Activated B cell treated with CpG ODN at 0.5 μM for 24 hours (primary cell): ENCODE measurements at regions not wholly inside any gene's neighbourhood (a gene's known extent, or its start where the extent isn't known, plus 50 kb on each side); places are given as distances from the start of the nearest gene placed in this dataset.
"Not testable (repeated sequence)": the region's sequence is repeated elsewhere in the genome, so short reads cannot be mapped to it uniquely, and the experiment has no call there.

Source experiments
- ATAC-seq: fragments of 200-7000 bp; cut with Tn5 transposase; one replicate; pipeline ENCODE4 v1.10.0; 2021; ENCODE audit warnings: low read depth, mild to moderate bottlenecking, moderate library complexity
- CTCF ChIA-PET: fragments of 350-600 bp; sonication (Branson Sonifier 250); formaldehyde crosslinking; loops from one replicate; lab custom pipeline; 2021; ENCODE audit warnings: antibody characterized with exemption; lab: Charles Lee
- POLR2A ChIA-PET: fragments of 350-600 bp; sonication (Branson Sonifier 250); formaldehyde crosslinking; loops from one replicate; lab custom pipeline; 2021; ENCODE audit warnings: antibody characterized with exemption; lab: Charles Lee
- DNase-seq: peaks from one replicate; pipeline ENCODE4 v3.0.0; 2022
- H3K27ac Mint-ChIP-seq: one replicate; pipeline ENCODE4 v1.8.0; 2020; ENCODE audit warnings: mixed read lengths
- H3K27me3 Mint-ChIP-seq: one replicate; pipeline ENCODE4 v1.8.0; 2021; ENCODE audit warnings: mixed read lengths
- H3K36me3 Mint-ChIP-seq: one replicate; pipeline ENCODE4 v1.8.0; 2021; ENCODE audit warnings: low read depth, mixed read lengths
- H3K4me1 Mint-ChIP-seq: one replicate; pipeline ENCODE4 v1.8.0; 2021; ENCODE audit warnings: mixed read lengths
- H3K4me3 Mint-ChIP-seq: one replicate; pipeline ENCODE4 v1.8.0; 2020; ENCODE audit warnings: mild to moderate bottlenecking, mixed read lengths
- H3K9me3 Mint-ChIP-seq: one replicate; pipeline ENCODE4 v1.8.0; 2020; ENCODE audit warnings: mixed read lengths
- intact Hi-C: fragments of 100-400 bp; cut with micrococcal nuclease; formaldehyde crosslinking; loops from one replicate; pipeline ENCODE4 v1.15.1; 2024
- TF ChIP-seq, protein P1 (sequence below): fragments of 200-600 bp; IDR thresholded peaks from one replicate; pipeline ENCODE4 v1.8.0; 2022; ENCODE audit warnings: antibody characterized with exemption, mild to moderate bottlenecking

DNA sequence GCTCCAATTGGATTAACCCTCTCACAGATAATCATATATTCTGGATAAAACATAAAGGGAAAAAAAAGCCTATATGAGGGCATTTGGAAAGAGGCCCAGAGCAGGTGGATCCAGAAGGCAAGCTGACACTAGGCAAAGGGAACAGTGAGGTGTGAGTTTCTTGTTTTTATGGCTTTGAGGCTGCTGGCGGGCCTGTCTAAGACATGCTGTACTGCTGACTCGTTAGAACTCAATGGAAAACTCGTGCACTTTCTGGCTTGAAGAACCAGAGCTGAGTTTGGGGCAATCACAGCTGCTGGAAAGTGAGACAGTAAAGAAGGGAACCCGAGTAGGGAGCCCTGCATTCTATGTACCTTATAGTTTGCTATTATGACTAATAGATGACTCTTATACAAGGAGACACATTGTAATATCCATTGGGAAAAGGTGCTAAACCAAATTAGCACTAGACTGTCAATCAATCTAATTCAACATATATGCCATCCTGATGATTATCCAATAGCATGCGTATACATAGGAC is 637.1 kb downstream of the GATA3 start:
- intact Hi-C loops: no loop called here
- Mint-ChIP-seq H3K9me3 (peaks cover 10% of the 10 kb centered on the region), H3K4me1 (no peaks in the 10 kb centered on the region), H3K4me3 (no peak overlapping the region), H3K27ac (no peak overlapping the region), H3K27me3 (no peaks in the 10 kb centered on the region), H3K36me3 (no peaks in the 10 kb centered on the region)
- CTCF ChIA-PET: no interaction called here
- no peak for DNase-seq
- no peak for ATAC-seq
- TF ChIP-seq, protein P1, sequence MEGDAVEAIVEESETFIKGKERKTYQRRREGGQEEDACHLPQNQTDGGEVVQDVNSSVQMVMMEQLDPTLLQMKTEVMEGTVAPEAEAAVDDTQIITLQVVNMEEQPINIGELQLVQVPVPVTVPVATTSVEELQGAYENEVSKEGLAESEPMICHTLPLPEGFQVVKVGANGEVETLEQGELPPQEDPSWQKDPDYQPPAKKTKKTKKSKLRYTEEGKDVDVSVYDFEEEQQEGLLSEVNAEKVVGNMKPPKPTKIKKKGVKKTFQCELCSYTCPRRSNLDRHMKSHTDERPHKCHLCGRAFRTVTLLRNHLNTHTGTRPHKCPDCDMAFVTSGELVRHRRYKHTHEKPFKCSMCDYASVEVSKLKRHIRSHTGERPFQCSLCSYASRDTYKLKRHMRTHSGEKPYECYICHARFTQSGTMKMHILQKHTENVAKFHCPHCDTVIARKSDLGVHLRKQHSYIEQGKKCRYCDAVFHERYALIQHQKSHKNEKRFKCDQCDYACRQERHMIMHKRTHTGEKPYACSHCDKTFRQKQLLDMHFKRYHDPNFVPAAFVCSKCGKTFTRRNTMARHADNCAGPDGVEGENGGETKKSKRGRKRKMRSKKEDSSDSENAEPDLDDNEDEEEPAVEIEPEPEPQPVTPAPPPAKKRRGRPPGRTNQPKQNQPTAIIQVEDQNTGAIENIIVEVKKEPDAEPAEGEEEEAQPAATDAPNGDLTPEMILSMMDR: no peak
- POLR2A ChIA-PET: no interaction called here

DNA sequence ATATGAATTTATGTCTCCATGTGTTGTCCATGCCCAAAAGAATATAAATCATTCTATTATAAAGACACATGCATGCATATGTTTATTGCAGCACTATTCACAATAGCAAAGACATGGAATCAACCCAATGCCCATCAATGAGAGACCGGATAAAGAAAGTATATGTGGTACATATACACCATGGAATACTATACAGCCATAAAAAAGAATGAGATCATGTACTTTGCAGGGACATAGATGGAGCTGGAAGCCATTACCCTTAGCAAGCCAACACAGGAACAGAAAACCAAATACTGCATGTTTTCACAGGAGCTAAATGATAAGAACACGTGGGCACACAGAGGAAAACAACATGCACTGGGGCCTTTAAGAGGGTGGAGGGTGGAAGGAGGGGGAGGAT is 639.1 kb downstream of the GATA3 start:
- H3K9me3 Mint-ChIP-seq, H3K4me3 Mint-ChIP-seq, POLR2A ChIA-PET, intact Hi-C loops, DNase-seq, ATAC-seq, H3K36me3 Mint-ChIP-seq, H3K4me1 Mint-ChIP-seq, CTCF ChIA-PET, H3K27me3 Mint-ChIP-seq, H3K27ac Mint-ChIP-seq: not testable (repeated sequence)

DNA sequence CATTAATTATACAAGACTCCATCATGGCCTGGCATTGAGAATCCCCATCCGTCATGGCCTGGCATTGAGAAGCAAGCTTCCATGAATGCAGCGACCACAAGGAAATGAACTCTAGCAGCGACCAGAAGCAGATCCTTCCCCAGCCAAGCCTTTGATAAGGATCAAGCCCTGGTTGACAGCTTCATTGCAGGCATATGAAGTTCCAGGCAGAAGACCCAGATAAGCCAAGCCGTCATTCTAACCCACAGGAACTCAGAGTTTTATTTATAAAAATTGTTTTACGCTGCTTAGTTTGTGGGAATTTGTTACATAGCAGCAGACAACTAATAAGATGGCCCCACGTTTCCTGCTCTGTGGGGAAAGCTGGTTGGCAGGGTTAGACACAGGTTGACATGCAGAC is 642.3 kb downstream of the GATA3 start:
- peaks cover 11% of the 10 kb centered on the region for H3K9me3 Mint-ChIP-seq
- H3K4me3 Mint-ChIP-seq: no peak overlapping the region
- ChIA-PET POLR2A (no interaction called here), CTCF (no interaction called here)
- H3K27ac Mint-ChIP-seq: no peak overlapping the region
- H3K27me3 Mint-ChIP-seq: no peaks in the 10 kb centered on the region
- H3K36me3 Mint-ChIP-seq: no peaks in the 10 kb centered on the region
- no peak for ATAC-seq
- intact Hi-C loops: no loop called here
- H3K4me1 Mint-ChIP-seq: no peaks in the 10 kb centered on the region
- TF ChIP-seq, protein P1: no peak
- DNase-seq: no peak

DNA sequence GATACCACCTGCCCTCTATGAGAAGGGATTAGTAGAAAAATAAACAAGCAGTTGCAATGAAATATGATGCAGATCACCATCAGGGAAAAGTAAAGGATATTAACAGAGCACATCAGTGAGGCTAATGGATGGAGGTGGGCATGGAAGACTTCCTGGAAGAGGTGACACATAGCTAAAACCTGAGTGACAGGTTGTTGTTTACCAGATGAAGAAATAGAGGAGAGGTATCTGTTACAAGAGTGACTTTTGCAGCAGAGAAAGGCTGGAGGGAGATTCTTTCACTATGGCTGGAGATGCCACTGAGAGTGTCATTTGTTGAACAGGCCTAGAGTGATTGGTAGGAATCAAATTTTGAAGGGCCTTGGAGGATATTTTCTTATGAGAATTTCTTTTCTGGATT is 646.2 kb downstream of the GATA3 start:
- H3K27ac Mint-ChIP-seq: no peak overlapping the region
- H3K9me3 Mint-ChIP-seq: peaks cover 6% of the 10 kb centered on the region
- no peak overlapping the region for H3K4me3 Mint-ChIP-seq
- no peaks in the 10 kb centered on the region for H3K4me1 Mint-ChIP-seq
- no peaks in the 10 kb centered on the region for H3K36me3 Mint-ChIP-seq
- no peak for DNase-seq
- ATAC-seq: no peak
- no peaks in the 10 kb centered on the region for H3K27me3 Mint-ChIP-seq
- intact Hi-C loops: no loop called here
- TF ChIP-seq, protein P1: no peak
- ChIA-PET POLR2A (no interaction called here), CTCF (no interaction called here)

DNA sequence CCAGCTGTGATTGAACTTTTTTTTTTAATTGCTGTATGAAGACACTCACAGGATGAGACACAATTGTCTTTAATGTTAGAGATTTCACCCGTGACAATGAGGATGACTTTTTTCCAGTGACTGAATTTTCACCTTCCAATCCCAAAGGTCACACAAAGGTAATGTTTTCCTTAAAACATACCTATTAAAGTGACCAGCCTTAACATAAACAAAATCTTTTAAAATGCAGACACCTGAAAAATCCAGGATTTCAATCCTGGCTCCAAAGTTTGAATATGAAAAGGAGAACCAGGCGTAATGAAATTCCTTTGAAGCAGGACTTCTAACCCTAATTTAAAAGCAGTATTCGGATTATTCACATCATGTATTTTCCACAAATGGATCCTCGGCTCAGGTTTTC is 647.7 kb downstream of the GATA3 start:
- ATAC-seq: no peak
- TF ChIP-seq, protein P1: no peak
- no peak overlapping the region for H3K4me3 Mint-ChIP-seq
- ChIA-PET CTCF (no interaction called here), POLR2A (no interaction called here)
- no peak overlapping the region for H3K27ac Mint-ChIP-seq
- peaks cover 6% of the 10 kb centered on the region for H3K9me3 Mint-ChIP-seq
- H3K4me1 Mint-ChIP-seq: no peaks in the 10 kb centered on the region
- H3K27me3 Mint-ChIP-seq: no peaks in the 10 kb centered on the region
- intact Hi-C loops: no loop called here
- H3K36me3 Mint-ChIP-seq: no peaks in the 10 kb centered on the region
- no peak for DNase-seq

DNA sequence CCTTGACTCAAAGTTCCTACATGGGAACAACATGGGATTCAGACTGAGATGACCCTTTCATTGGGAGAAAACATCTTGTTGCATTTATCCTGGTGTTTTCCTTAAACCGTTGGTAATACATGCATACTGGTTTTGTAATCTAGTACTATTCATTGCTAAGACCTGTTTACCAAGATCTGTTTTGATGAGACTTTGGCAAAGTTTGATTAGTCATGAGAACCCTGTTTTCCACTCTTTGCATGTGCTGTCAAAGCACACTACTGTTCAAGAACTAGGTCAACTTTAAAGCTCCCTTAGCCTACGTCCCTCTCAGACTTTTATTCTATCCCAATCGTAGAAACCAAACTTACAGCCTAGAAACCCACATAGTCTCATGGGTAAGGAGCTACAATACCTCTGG is 650.9 kb downstream of the GATA3 start:
- ChIA-PET POLR2A (no interaction called here), CTCF (no interaction called here)
- Mint-ChIP-seq H3K27ac (no peak overlapping the region), H3K4me3 (no peak overlapping the region), H3K27me3 (no peaks in the 10 kb centered on the region), H3K4me1 (no peaks in the 10 kb centered on the region), H3K9me3 (no peaks in the 10 kb centered on the region), H3K36me3 (no peaks in the 10 kb centered on the region)
- ATAC-seq (no peak), DNase-seq (no peak)
- intact Hi-C loops: no loop called here
- TF ChIP-seq, protein P1: no peak
